ENCODE measurements at regions not wholly inside any gene's neighbourhood (a gene's known extent, or its start where the extent isn't known, plus 50 kb on each side); places are given as distances from the start of the nearest gene placed in this dataset.

DNA sequence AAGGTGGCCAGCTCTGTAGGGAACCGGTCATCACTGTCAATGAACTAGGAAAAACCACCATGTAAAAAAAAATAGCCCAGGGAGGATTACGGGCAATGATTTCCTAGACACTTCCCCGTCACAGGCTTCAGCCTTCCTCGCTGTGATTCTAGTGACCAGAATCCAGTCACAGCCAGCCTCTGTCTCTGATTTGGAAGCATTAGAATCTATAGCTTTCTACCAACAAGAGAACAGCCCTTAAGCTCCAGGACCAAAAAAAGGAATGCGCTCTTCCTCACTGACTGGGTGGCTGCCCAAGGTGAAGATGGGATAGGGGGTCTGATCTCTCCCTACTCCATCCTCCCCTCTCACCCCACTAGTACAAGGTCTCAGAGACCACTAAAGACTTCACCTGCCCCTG lies 67.2 kb downstream of the TEX35 start:
- TF ChIP-seq, protein P1, sequence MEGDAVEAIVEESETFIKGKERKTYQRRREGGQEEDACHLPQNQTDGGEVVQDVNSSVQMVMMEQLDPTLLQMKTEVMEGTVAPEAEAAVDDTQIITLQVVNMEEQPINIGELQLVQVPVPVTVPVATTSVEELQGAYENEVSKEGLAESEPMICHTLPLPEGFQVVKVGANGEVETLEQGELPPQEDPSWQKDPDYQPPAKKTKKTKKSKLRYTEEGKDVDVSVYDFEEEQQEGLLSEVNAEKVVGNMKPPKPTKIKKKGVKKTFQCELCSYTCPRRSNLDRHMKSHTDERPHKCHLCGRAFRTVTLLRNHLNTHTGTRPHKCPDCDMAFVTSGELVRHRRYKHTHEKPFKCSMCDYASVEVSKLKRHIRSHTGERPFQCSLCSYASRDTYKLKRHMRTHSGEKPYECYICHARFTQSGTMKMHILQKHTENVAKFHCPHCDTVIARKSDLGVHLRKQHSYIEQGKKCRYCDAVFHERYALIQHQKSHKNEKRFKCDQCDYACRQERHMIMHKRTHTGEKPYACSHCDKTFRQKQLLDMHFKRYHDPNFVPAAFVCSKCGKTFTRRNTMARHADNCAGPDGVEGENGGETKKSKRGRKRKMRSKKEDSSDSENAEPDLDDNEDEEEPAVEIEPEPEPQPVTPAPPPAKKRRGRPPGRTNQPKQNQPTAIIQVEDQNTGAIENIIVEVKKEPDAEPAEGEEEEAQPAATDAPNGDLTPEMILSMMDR (IDR thresholded peaks at IDR 0.05; ENCODE audit: low read depth, low read length, poor library complexity, severe bottlenecking): no peak
- no peak for TF ChIP-seq EZH2phosphoT487 (IDR thresholded peaks at IDR 0.05; ENCODE audit: borderline replicate concordance, low read length)
